AG04449 (cell line): ENCODE measurements at regions not wholly inside any gene's neighbourhood (a gene's known extent, or its start where the extent isn't known, plus 50 kb on each side); places are given as distances from the start of the nearest gene placed in this dataset.

Source experiments
- CTCF ChIA-PET: fragments of 350-600 bp; formaldehyde crosslinking; extraction: SDS; loops from one replicate; lab custom pipeline; 2021; ENCODE audit warnings: antibody characterized with exemption; lab: Yijun Ruan, JAX
- POLR2A ChIA-PET: fragments of 400-600, 350-600 bp; formaldehyde crosslinking; extraction: SDS; loops from one replicate; lab custom pipeline; 2020; ENCODE audit warnings: antibody characterized with exemption, inconsistent platforms; lab: Yijun Ruan, JAX
- DNase-seq: peaks from one replicate; pipeline ENCODE4 v3.0.0-alpha.2; 2010; ENCODE audit warnings: low read depth, low spot score
- H3K4me3 ChIP-seq: 2 replicates; pipeline ENCODE4 v1.5.1; 2011; ENCODE audit warnings: low read depth, mild to moderate bottlenecking, control low read depth, low read length
- TF ChIP-seq, protein P1 (sequence below): IDR thresholded peaks from one replicate; pipeline ENCODE4 v1.5.1; 2011; ENCODE audit warnings: mild to moderate bottlenecking, moderate library complexity, low read length, control low read depth, inconsistent platforms; ENCODE audit not compliant: insufficient read depth; ENCODE audit errors: missing control alignments

DNA sequence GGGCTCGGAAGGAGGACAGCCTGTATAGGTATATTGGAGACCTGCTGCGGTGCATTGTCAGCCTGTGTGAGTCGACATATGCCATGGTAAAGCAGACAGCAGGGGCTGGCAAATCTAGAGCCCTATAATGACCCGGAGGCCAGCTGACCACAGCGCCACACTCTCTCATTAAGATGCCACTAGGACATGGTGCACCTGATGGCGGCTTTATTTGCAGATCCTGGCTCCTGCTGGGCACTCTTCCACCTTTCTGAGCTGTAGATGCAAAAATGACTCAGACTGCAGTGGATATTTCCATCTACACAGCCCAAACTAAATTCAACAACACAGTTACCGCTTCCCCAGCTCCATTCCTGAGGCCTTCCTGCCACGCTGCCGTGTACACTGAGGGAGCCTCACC, 389.9 kb downstream of the TNS1 start:
- POLR2A ChIA-PET: no interaction called here
- H3K4me3 ChIP-seq: no peak overlapping the region
- CTCF ChIA-PET: interaction anchor here (1.7 kb wide), 1 partner anchor 24 kb away, joined by 3 read pairs; no protein-coding TSS in a partner anchor
- TF ChIP-seq, protein P1, sequence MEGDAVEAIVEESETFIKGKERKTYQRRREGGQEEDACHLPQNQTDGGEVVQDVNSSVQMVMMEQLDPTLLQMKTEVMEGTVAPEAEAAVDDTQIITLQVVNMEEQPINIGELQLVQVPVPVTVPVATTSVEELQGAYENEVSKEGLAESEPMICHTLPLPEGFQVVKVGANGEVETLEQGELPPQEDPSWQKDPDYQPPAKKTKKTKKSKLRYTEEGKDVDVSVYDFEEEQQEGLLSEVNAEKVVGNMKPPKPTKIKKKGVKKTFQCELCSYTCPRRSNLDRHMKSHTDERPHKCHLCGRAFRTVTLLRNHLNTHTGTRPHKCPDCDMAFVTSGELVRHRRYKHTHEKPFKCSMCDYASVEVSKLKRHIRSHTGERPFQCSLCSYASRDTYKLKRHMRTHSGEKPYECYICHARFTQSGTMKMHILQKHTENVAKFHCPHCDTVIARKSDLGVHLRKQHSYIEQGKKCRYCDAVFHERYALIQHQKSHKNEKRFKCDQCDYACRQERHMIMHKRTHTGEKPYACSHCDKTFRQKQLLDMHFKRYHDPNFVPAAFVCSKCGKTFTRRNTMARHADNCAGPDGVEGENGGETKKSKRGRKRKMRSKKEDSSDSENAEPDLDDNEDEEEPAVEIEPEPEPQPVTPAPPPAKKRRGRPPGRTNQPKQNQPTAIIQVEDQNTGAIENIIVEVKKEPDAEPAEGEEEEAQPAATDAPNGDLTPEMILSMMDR: no peak
- DNase-seq: no peak

DNA sequence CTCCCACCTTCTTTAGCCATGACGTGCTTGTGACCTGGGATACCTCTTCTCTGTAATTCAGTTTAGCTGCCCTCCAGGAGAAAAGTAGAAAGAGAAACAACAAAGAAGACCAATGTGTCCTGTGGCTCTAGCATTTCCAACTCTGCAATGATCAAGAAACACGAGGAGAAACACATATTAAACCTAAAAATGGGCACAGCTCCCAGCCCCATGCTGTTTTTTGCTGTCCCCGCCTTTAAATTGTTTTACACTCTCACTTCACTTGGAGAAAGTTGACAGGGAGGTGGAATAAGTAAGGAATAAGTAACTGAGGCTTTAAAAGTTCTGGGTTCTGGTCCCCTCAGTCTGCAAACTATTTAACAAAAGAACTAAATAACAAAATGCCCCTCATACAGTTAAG, 390.6 kb downstream of the TNS1 start:
- DNase-seq: no peak
- H3K4me3 ChIP-seq: no peak overlapping the region
- POLR2A ChIA-PET: no interaction called here
- CTCF ChIA-PET: interaction anchor here (1.7 kb wide), 1 partner anchor 25 kb away, joined by 3 read pairs; no protein-coding TSS in a partner anchor
- TF ChIP-seq, protein P1: no peak

- DNase-seq: no peak
- TF ChIP-seq, protein P1: no peak
- ChIA-PET POLR2A (no interaction called here), CTCF (interaction anchor here (1.7 kb wide), 1 partner anchor 25 kb away, joined by 3 read pairs; no protein-coding TSS in a partner anchor)
- H3K4me3 ChIP-seq: no peak overlapping the region
These were observed 391.1 kb downstream of the TNS1 start for GRCh38 chr2:217611626-217612127.

DNA sequence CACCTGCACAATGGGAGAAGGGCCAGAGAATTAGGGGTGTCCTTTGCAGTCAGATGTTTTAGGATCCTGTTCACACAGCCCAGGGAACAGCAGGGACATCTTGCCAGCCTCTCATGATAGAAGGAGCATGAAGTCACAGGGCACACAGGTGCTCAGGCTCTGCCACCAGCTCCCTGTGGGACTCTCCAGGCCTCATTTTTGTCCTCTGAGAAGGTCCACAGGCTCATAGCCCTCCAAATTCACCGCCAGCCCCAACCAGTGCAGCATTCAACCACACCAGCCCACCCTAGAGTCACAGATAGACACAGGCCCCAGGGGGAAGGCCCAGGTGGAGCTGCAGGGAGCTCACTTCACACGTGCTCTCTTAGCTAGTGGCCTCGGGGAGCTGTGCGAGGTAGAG, 391.7 kb downstream of the TNS1 start:
- ChIA-PET CTCF (no interaction called here), POLR2A (no interaction called here)
- TF ChIP-seq, protein P1: no peak
- H3K4me3 ChIP-seq: no peak overlapping the region
- DNase-seq: no peak

GRCh38 chr2:217610401-217610814, 392.4 kb downstream of the TNS1 start:
- no peak overlapping the region for H3K4me3 ChIP-seq
- POLR2A ChIA-PET: no interaction called here
- DNase-seq: no peak
- CTCF ChIA-PET: no interaction called here
- TF ChIP-seq, protein P1: no peak

- POLR2A ChIA-PET: no interaction called here
- CTCF ChIA-PET: no interaction called here
- H3K4me3 ChIP-seq: no peak overlapping the region
- DNase-seq: no peak
- TF ChIP-seq, protein P1: no peak
These were observed 392.8 kb downstream of the TNS1 start for GRCh38 chr2:217609952-217610351.
